Coronary artery (tissue), 2 donors: ENCODE measurements at regions not wholly inside any gene's neighbourhood (a gene's known extent, or its start where the extent isn't known, plus 50 kb on each side); places are given as distances from the start of the nearest gene placed in this dataset.
"Not testable (repeated sequence)": the region's sequence is repeated elsewhere in the genome, so short reads cannot be mapped to it uniquely, and the experiment has no call there.

Source experiments
- DNase-seq: peaks from one replicate; pipeline ENCODE4 v3.0.0-alpha.2; 2017; ENCODE audit warnings: low spot score
- H3K27ac ChIP-seq, 2 donors: fragments of 200-600 bp; sonication (generic); one replicate each; pipeline ENCODE4 v1.5.1; 2016 to 2019
- H3K4me3 ChIP-seq: fragments of 200-600 bp; sonication (generic); 2 replicates; pipeline ENCODE4 v1.5.1; 2016; ENCODE audit warnings: mild to moderate bottlenecking, moderate library complexity
- CTCF ChIP-seq: fragments of 200-600 bp; sonication (generic); IDR thresholded peaks from one replicate; pipeline ENCODE4 v1.5.1; 2019; ENCODE audit warnings: antibody characterized with exemption

DNA sequence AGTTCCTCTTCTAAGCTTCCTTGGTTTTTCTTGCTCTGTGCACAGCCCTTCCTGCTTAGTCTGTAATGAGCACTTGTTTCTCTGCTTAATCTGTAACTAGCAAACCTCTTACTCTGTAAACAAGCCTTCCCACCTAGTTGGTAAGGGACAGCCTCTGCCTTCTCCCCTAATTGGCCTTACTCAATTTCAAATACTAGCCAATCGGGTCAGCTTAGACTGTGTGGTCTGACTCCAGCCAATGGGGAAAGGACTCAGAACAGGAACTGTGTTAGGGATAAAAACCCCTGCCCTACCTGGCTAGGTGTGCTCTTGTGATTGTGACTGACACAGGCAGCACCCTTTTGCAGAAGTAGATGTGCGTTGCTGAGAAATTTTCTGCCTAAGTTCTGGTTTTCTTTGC, 136.5 kb upstream of the AADAT start:
- no peak overlapping the region for H3K27ac ChIP-seq
- no peak for DNase-seq
- no peak overlapping the region for H3K4me3 ChIP-seq
- no peak for TF ChIP-seq CTCF

DNA sequence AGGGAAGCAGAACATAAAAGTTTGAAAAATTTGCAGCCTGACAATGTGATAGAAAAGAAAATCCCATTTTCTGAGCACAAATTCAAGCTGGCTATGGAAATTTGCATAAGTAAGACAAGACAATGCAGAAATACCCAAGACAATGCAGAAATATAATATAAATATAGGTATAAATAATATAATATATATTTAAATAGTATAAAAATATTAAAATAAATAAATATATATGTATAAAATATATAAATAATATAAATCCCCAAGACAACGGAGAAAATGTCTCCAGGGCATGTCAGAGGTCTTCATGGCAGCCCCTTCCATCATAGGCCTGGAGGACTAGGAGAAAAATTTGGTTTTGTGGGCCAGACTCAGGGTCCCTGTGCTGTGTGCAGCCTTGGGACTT, 125.0 kb upstream of the AADAT start:
- no peak overlapping the region for H3K27ac ChIP-seq
- no peak for TF ChIP-seq CTCF
- no peak overlapping the region for H3K4me3 ChIP-seq
- DNase-seq: no peak

GRCh38 chr4:170214101-170214500, 124.3 kb upstream of the AADAT start:
- no peak for DNase-seq
- no peak overlapping the region for H3K27ac ChIP-seq
- H3K4me3 ChIP-seq: no peak overlapping the region
- no peak for TF ChIP-seq CTCF

GRCh38 chr4:170202721-170203120, 113.0 kb upstream of the AADAT start:
- no peak for DNase-seq
- H3K4me3 ChIP-seq: no peak overlapping the region
- H3K27ac ChIP-seq: no peak overlapping the region
- no peak for TF ChIP-seq CTCF

- no peak for DNase-seq
- Histone ChIP-seq H3K4me3 (no peak overlapping the region), H3K27ac (no peak overlapping the region)
- no peak for TF ChIP-seq CTCF
Measured at GRCh38 chr4:170198747-170199146, 109.0 kb upstream of the AADAT start.

GRCh38 chr4:170194794-170195193, 105.0 kb upstream of the AADAT start:
- not testable (repeated sequence) for DNase-seq

GRCh38 chr4:170193496-170193895, 103.7 kb upstream of the AADAT start:
- no peak for TF ChIP-seq CTCF
- no peak for DNase-seq
- no peak overlapping the region for H3K27ac ChIP-seq

More at GRCh38 chr4:170194794-170195193, 105.0 kb upstream of the AADAT start:
- not testable (repeated sequence) for H3K27ac ChIP-seq, H3K4me3 ChIP-seq

GRCh38 chr4:170190265-170190664, 100.5 kb upstream of the AADAT start:
- TF ChIP-seq CTCF: no peak
- Histone ChIP-seq H3K4me3 (no peak overlapping the region), H3K27ac (no peak overlapping the region)
- DNase-seq: no peak

More at GRCh38 chr4:170193496-170193895, 103.7 kb upstream of the AADAT start:
- no peak overlapping the region for H3K4me3 ChIP-seq
